NCI-H345 (cell line): ENCODE measurements at regions not wholly inside any gene's neighbourhood (a gene's known extent, or its start where the extent isn't known, plus 50 kb on each side); places are given as distances from the start of the nearest gene placed in this dataset.

ENCODE experiments used
- DNase-seq: peaks from one replicate; lab custom pipeline; 2025; lab: John Stamatoyannopoulos, UW

DNA sequence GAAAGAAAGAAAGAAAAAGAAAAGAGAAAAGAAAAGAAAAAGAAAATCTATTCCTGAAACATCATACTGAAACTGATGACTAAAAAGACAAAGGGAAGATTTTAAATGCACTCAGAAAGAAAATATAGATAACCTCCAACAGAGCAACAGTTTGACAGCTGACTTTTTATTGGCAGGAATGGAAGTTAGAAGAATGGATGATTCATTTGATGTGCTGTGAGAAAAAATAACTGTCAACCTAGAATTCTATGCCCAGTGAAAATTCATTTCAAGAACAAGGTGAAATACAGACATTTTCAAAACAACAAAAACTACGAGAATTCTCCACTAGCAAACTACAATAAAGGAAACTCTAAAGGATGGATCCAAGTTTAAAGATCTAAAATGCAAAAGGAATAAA is 50.5 kb upstream of the HSPA12A start:
- DNase-seq, result no peak

DNA sequence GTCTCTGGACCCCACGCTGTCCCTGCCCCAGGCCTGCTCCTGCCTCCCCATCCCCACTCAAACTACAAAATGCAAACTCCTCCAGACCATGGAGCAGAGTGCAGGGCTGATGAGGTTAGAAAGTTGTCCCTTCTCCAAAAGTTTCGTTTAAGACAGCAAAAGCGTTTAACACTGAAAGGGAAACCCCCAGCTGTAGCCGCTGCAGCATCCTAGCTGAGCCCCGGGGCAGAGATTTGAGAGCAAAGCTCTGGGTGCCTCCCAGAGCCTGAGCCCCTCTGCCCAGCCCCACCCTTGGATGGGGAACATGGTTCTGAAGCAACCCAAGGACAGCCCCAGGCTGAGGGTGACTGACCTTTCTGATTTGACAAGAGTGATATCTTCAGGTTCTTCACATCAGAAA is 52.8 kb upstream of the ENO4 start:
- no peak for DNase-seq

DNA sequence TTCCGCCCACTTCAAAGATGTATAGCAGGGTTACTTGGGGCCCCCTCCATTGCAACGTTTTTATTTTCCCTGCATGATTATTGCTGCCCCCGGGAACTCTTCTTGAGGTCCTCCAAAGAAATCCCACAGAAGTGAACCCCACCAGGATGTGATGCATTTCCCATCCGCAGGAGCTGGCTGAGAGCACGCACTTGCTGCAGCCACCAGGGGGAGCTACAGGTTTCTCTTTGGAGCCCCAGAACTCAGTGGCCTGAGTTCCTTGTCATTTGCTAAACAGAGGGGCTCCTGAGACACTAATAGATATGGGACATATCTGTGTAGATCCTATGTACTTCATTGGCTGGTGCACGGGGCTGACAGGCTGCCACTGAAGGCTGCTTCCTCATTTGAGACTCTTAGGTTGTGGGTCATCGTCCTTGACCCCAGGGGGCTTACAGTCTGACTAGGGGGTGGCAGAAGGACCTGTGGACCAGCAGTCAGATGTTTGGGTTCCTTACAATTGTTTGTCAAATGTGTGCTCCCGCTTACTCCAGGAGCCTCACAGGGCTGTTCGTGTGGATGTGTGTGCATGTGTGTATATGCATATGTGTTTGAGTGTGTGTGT is 52.3 kb upstream of the ENO4 start:
- peak; percentile 61 for DNase-seq

DNA sequence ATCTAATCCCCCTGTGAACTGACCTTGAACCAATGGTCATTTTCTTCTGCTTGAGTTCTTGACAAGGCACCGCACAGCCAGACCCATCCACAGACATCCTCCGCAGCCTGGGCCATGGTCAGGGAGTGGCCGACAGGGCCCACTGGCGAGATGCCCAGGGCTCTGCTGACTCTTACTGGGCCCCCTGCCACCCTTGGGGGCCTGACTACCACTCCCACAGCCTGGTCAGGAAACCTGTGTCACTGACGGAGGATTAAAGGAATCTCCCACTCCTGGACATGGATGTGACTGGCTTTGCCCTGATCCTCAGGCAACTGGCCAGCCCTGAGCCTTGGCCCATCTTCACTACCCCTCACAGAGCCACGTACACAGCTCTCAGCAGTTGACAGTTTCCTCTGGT is 50.4 kb upstream of the ENO4 start:
- DNase-seq, result no peak
